Heart right ventricle (tissue), 16 donors: ENCODE measurements at regions not wholly inside any gene's neighbourhood (a gene's known extent, or its start where the extent isn't known, plus 50 kb on each side); places are given as distances from the start of the nearest gene placed in this dataset.

Experiments used
- ATAC-seq, 8 donors: fragments of 200-7000 bp; cut with Tn5 transposase; one replicate each; pipeline ENCODE4 v1.9.1; 2020; ENCODE audit warnings: mild to moderate bottlenecking in 8 of 8, moderate library complexity in 8 of 8, moderate number of reproducible peaks in 1 of 8
- DNase-seq, 2 donors: peaks; one replicate each; pipeline ENCODE4 v3.0.0-alpha.2; 2020
- H3K27ac ChIP-seq, 10 donors: fragments of 200-600 bp; sonication (generic) in 2 of 10; one replicate each; pipeline versions ENCODE4 v1.5.0 to v1.8.0; 2020 to 2022; ENCODE audit warnings: mild to moderate bottlenecking in 3 of 10
- H3K27me3 ChIP-seq, 7 donors: fragments of 200-600 bp; one replicate each; pipeline ENCODE4 v1.8.0; 2021 to 2022; ENCODE audit warnings: mild to moderate bottlenecking in 2 of 7
- H3K36me3 ChIP-seq, 9 donors: fragments of 200-600 bp; sonication (generic) in 1 of 9; one replicate each; pipeline versions ENCODE4 v1.5.0 to v1.8.0; 2020 to 2022; ENCODE audit warnings: mild to moderate bottlenecking in 2 of 9
- H3K4me1 ChIP-seq, 9 donors: fragments of 200-600 bp; sonication (generic) in 1 of 9; one replicate each; pipeline versions ENCODE4 v1.5.0 to v1.8.0; 2020 to 2022; ENCODE audit warnings: mild to moderate bottlenecking in 4 of 9
- H3K4me3 ChIP-seq, 10 donors: fragments of 200-600 bp; sonication (generic) in 2 of 10; one replicate each; pipeline versions ENCODE4 v1.5.0 to v1.8.0; 2020 to 2022; ENCODE audit warnings: mild to moderate bottlenecking in 7 of 10, moderate library complexity in 2 of 10
- H3K9me3 ChIP-seq, 11 donors: fragments of 200-600 bp in 10 of 11; sonication (generic) in 2 of 11; one replicate each; pipeline versions ENCODE4 v1.5.0 to v1.8.0; 2013 to 2022; ENCODE audit warnings: mild to moderate bottlenecking in 2 of 11, control low read depth in 1 of 11, moderate library complexity in 1 of 11
- CTCF ChIP-seq, 9 donors: fragments of 200-600 bp; sonication (generic) in 2 of 9; IDR thresholded peaks; one replicate each; pipeline versions ENCODE4 v1.5.0 to v1.8.0; 2021 to 2022; ENCODE audit warnings: antibody characterized with exemption in 9 of 9, mild to moderate bottlenecking in 5 of 9, moderate library complexity in 1 of 9
- WGBS, 2 donors: extraction: QIAGEN DNeasy Blood & Tissue Kit; methylation state at CpG; one replicate each; pipeline ENCODE4 v1.1.7; 2013; ENCODE audit warnings: inconsistent platforms in 1 of 2; 5-methylcytosine and 5-hydroxymethylcytosine counted together
- intact Hi-C, 10 donors: fragments of 100-400 bp; cut with DNase I; formaldehyde crosslinking; loops; one replicate each; pipeline versions ENCODE4 v1.11.1 to v1.14.2; 2022
- donor health status: Arrhythmogenic right ventricular cardiomyopathy.
- donor health status: ischemic (EF 13 %, LVEDD 7.1; RV severe dilation, severe dysfunction).
- donor health status: healthy with polysubstance abuse.
- donor health status: DM: no; HTN: yes; CAD: no.
- donor health status: DM: no; HTN: no; CAD: no.
- donor health status: ischemic (EF 25% LVEDD 6.9; RV normal size, moderate dysfunction).
- donor health status: ischemic (EF 25% LVEDD 5.7; RV mildly dilated, moderate dysfunction).
- donor health status: healthy.
- donor health status: DM: yes; HTN: yes; CAD: no.
- donor health status: Ischemic cardiomyopathy.
- donor health status: ischemic (EF 35%, LVEDD 5.7; RV mildly dilated, moderate dysfunction).
- donor health status: nonischemic (EF 11% LVEDD 7.7; RV severe dilation, severe dysfunction).
- donor health status: DM: yes; HTN: yes; CAD: no.
- donor health status: PGD.
- donor health status: ischemic (EF 29% LVEDD 5.4; RV normal size, mild dysfunction).
- donor health status: nonischemic (EF 23%, LVEDD 6.1; RV moderate dilation, normal function).

- no peak overlapping the region for H3K4me3 ChIP-seq
- DNase-seq (no peak), ATAC-seq (no peak)
- no peaks in the 10 kb centered on the region for H3K36me3 ChIP-seq
- intact Hi-C loops: no loop called here
- H3K9me3 ChIP-seq: peaks cover 0 to 20% (median 1%) of the 10 kb centered on the region in 11 donors
- TF ChIP-seq CTCF (IDR thresholded peaks at IDR 0.05): no peak
- WGBS, 2 donors: 61 to 71% methylated on average over 1 of the region's 1 CpG
- no peaks in the 10 kb centered on the region for H3K4me1 ChIP-seq
- no peak overlapping the region for H3K27ac ChIP-seq
- no peaks in the 10 kb centered on the region for H3K27me3 ChIP-seq
Observed at GRCh38 chr3:81132995-81133394, 628.5 kb downstream of the GBE1 start.

- intact Hi-C loops: no loop called here
- Histone ChIP-seq H3K4me3 (no peak overlapping the region), H3K36me3 (no peaks in the 10 kb centered on the region), H3K27me3 (no peaks in the 10 kb centered on the region), H3K9me3 (no peaks in the 10 kb centered on the region), H3K4me1 (no peaks in the 10 kb centered on the region), H3K27ac (no peak overlapping the region)
- DNase-seq (no peak), ATAC-seq (no peak)
- TF ChIP-seq CTCF (IDR thresholded peaks at IDR 0.05): no peak
- WGBS, 2 donors: 48 to 58% methylated on average over 5 of the region's 5 CpGs
Observed at GRCh38 chr3:81105789-81106488, 655.5 kb downstream of the GBE1 start.

DNA sequence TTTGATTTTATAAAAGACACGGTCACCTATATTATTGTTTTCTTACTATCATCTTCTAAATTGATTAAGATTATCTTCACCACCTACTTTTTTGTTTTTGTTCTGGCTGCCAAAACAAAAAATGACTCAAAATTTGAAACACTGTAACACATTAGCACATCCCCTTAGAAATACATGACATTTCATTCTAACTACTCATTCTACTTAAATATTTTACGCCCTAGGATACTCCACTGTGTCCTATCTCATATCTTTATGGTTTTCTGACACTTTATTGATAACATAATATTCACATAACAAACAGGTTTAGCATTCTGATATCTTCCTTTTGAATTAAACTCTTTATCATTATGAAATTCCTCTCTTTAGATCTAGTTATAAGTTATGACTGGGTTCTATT is 656.2 kb downstream of the GBE1 start:
- Histone ChIP-seq H3K27me3 (no peaks in the 10 kb centered on the region), H3K27ac (no peak overlapping the region), H3K4me3 (no peak overlapping the region), H3K36me3 (no peaks in the 10 kb centered on the region), H3K9me3 (no peaks in the 10 kb centered on the region), H3K4me1 (no peaks in the 10 kb centered on the region)
- no peak for ATAC-seq
- no peak for DNase-seq
- TF ChIP-seq CTCF (IDR thresholded peaks at IDR 0.05): no peak
- WGBS, 2 donors: 71% methylated on average over 2 of the region's 2 CpGs
- intact Hi-C loops: no loop called here

DNA sequence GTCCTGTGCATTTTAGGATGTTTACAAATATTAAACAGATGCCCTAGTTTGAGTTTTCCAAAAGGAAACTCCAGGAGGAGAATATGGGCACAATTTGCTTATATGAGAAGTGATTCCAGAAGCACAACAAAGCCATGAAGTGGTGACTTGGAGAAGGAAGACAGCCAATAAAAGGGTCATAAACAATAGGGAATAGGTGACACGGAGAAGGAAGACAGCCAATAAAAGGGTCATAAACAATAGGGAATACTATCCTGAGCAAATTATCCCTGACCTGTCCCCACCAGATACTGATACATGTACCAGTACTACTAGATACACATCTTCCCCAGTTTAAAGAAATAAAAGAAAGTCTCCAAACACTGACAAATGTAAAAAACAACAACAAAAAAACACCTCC is 663.6 kb downstream of the GBE1 start:
- no peak for TF ChIP-seq CTCF (IDR thresholded peaks at IDR 0.05)
- H3K36me3 ChIP-seq: no peaks in the 10 kb centered on the region
- WGBS, 2 donors: 82 to 86% methylated on average over 1 of the region's 1 CpG
- no peak overlapping the region for H3K4me3 ChIP-seq
- H3K9me3 ChIP-seq: peaks cover 0 to 6% (median 0%) of the 10 kb centered on the region in 11 donors
- no peak overlapping the region for H3K27ac ChIP-seq
- no peaks in the 10 kb centered on the region for H3K27me3 ChIP-seq
- intact Hi-C loops: no loop called here
- no peak for DNase-seq
- H3K4me1 ChIP-seq: no peaks in the 10 kb centered on the region
- no peak for ATAC-seq
